ENCODE measurements at regions not wholly inside any gene's neighbourhood (a gene's known extent, or its start where the extent isn't known, plus 50 kb on each side); places are given as distances from the start of the nearest gene placed in this dataset.

DNA sequence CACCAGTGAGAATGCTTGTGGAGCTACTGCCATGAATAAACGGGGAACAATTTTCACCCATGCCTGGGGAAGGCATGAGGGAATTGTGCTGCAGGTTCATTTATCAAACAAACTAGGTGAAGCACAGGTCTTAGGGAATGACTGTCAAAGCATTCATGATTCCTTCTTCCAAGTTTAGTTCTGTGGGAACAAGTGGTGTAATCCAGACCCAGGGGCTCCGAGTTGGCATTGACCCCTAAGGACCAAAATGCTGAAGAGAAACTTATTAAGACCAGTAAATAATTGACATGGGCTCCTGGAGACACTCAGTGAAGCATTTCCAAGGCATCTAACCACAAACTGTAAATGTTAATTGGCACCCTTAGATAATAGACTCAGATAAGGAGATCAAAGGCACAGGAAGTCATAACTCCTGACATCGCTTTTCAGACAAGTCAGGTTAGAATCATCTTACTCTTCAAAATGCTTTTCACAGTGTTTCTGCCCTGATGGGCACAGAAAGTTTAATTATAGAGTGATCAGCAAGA lies 96.9 kb downstream of the SPP2 start:
- TF ChIP-seq, protein P1, sequence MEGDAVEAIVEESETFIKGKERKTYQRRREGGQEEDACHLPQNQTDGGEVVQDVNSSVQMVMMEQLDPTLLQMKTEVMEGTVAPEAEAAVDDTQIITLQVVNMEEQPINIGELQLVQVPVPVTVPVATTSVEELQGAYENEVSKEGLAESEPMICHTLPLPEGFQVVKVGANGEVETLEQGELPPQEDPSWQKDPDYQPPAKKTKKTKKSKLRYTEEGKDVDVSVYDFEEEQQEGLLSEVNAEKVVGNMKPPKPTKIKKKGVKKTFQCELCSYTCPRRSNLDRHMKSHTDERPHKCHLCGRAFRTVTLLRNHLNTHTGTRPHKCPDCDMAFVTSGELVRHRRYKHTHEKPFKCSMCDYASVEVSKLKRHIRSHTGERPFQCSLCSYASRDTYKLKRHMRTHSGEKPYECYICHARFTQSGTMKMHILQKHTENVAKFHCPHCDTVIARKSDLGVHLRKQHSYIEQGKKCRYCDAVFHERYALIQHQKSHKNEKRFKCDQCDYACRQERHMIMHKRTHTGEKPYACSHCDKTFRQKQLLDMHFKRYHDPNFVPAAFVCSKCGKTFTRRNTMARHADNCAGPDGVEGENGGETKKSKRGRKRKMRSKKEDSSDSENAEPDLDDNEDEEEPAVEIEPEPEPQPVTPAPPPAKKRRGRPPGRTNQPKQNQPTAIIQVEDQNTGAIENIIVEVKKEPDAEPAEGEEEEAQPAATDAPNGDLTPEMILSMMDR (IDR thresholded peaks at IDR 0.05; ENCODE audit: low read length), result no peak
- TF ChIP-seq EZH2 (optimal IDR thresholded peaks at IDR 0.05; ENCODE audit: low read depth, low read length), result no peak
- no peak for TF ChIP-seq EZH2phosphoT487 (IDR thresholded peaks at IDR 0.05; ENCODE audit: low read length)
